ENCODE measurements at regions not wholly inside any gene's neighbourhood (a gene's known extent, or its start where the extent isn't known, plus 50 kb on each side); places are given as distances from the start of the nearest gene placed in this dataset.

- Histone ChIP-seq H3K4ac (ENCODE audit: low read depth, low read length) (no peak overlapping the region), H3K27me3 (ENCODE audit: control insufficient read depth, insufficient read depth, low read length) (no peaks in the 10 kb centered on the region), H2AFZ (replicated peaks; ENCODE audit: low read length, poor library complexity) (no peak overlapping the region), H3K23ac (ENCODE audit: low read depth, low read length) (no peak overlapping the region), H2BK120ac (ENCODE audit: low read depth, low read length) (no peak overlapping the region), H3K4me3 (ENCODE audit: insufficient read depth, low read depth, low read length) (no peak overlapping the region), H4K91ac (ENCODE audit: insufficient read depth, low read depth, low read length) (no peak overlapping the region), H3K14ac (replicated peaks; ENCODE audit: low read depth, low read length) (no peak overlapping the region), H2AK5ac (ENCODE audit: low read depth, low read length) (no peak overlapping the region), H3K18ac (ENCODE audit: low read depth, low read length) (no peak overlapping the region), H3K27ac (ENCODE audit: insufficient read depth, low read length) (no peak overlapping the region), H4K8ac (ENCODE audit: low read depth in 2 of 2, low read length in 2 of 2) (no peak overlapping the region), H3K4me1 (ENCODE audit: control insufficient read depth, insufficient read depth, low read length) (no peaks in the 10 kb centered on the region), H3K9me3 (ENCODE audit: control insufficient read depth, insufficient read depth, low read length) (no peaks in the 10 kb centered on the region), H2AK9ac (replicated peaks; ENCODE audit: low read depth, low read length, poor library complexity) (no peak overlapping the region), H3K79me1 (ENCODE audit: low read depth in 1 of 2, low read length in 2 of 2) (no peaks in the 10 kb centered on the region), H2BK5ac (ENCODE audit: low read depth, low read length, poor library complexity, severe bottlenecking) (no peak overlapping the region), H2BK20ac (ENCODE audit: low read depth, low read length) (no peak overlapping the region), H3K9me1 (ENCODE audit: insufficient read depth, low read length) (no peaks in the 10 kb centered on the region), H3K9ac (ENCODE audit: low read depth, low read length) (no peak overlapping the region), H3K56ac (ENCODE audit: extremely low read depth, insufficient read depth, low read length) (no peak overlapping the region), H3K36me3 (ENCODE audit: control insufficient read depth, insufficient read depth, low read length) (no peaks in the 10 kb centered on the region), H4K20me1 (ENCODE audit: insufficient read depth, low read length) (no peaks in the 10 kb centered on the region), H4K5ac (ENCODE audit: low read depth, low read length) (no peak overlapping the region), H2BK15ac (ENCODE audit: low read depth, low read length) (no peak overlapping the region), H3K4me2 (ENCODE audit: low read depth, low read length) (no peak overlapping the region)
- intact Hi-C loops (cut with micrococcal nuclease) (no loop called here), dilution Hi-C loops (cut with HindIII; ENCODE audit: low sequenced_read_pairs, unreplicated experiment) (no loop called here), in situ Hi-C loops (cut with MboI; ENCODE audit: low sequenced_read_pairs) (no loop called here)
- ATAC-seq (ENCODE audit: low read depth) (no peak), DNase-seq (no peak)
- no CpG with 5 or more reads among the region's 1 CpG for WGBS, 2 experiments (ENCODE audit: extremely low coverage in 2 of 2, insufficient read length in 1 of 2)
- BruUV-seq (replicated peaks) = no TSS peak
- ChIA-PET POLR2A (ENCODE audit: unreplicated experiment) (no interaction called here), CTCF (no interaction called here)
- TF ChIP-seq NFE2L2 (IDR thresholded peaks at IDR 0.05; ENCODE audit: low read depth, low read length) (no peak), CHD1 (IDR thresholded peaks at IDR 0.05; ENCODE audit: low read depth, low read length) (no peak), FOS (IDR thresholded peaks at IDR 0.05; ENCODE audit: low read depth, low read length) (no peak), ELK1 (IDR thresholded peaks at IDR 0.05; ENCODE audit: borderline replicate concordance, low read depth, low read length) (no peak), RCOR1 (IDR thresholded peaks at IDR 0.05; ENCODE audit: insufficient replicate concordance, low read length) (no peak), MAZ (IDR thresholded peaks at IDR 0.05; ENCODE audit: borderline replicate concordance, low read depth, low read length) (no peak), CTCF (conservative IDR thresholded peaks at IDR 0.05; ENCODE audit: low read depth, low read length) (no peak), RAD21 (IDR thresholded peaks at IDR 0.05; ENCODE audit: low read length) (no peak), MXI1 (IDR thresholded peaks at IDR 0.05; ENCODE audit: borderline replicate concordance, low read depth, low read length) (no peak), POLR2A (IDR thresholded peaks at IDR 0.05; ENCODE audit: low read depth, low read length) (no peak), SMC3 (IDR thresholded peaks at IDR 0.05; ENCODE audit: low read depth, low read length) (no peak), CEBPB (IDR thresholded peaks at IDR 0.05; ENCODE audit: low read depth, low read length) (no peak), BHLHE40 (IDR thresholded peaks at IDR 0.05; ENCODE audit: low read depth, low read length) (no peak), USF2 (IDR thresholded peaks at IDR 0.05; ENCODE audit: low read depth, low read length) (no peak), MAFK (IDR thresholded peaks at IDR 0.05; ENCODE audit: low read depth, low read length) (no peak), RFX5 (IDR thresholded peaks at IDR 0.05; ENCODE audit: low read depth, low read length) (no peak)
Measured at GRCh38 chr13:61913183-61913582, 497.5 kb upstream of the PCDH20 start.
